ENCODE measurements at regions not wholly inside any gene's neighbourhood (a gene's known extent, or its start where the extent isn't known, plus 50 kb on each side); places are given as distances from the start of the nearest gene placed in this dataset.

DNA sequence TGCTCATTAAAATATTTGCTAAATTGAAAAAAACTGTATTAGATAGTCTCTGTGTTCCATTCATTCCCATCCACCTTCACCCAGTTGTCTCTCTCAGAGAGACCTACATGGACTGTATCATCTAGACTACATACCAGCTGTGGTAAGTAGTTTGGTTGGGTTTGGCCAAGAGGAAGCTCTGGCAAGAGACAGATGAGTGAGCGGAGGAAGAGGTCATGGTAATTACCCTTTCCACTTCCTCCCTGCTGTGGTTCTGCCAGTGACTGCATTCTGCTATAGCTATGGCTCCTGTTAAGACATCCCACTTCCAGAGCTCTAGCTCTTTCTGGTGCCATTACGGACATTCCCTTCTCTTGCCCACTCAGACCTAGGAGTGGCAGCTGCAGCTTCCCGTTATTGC is 239.0 kb upstream of the MID1 start:
- TF ChIP-seq, protein P1, sequence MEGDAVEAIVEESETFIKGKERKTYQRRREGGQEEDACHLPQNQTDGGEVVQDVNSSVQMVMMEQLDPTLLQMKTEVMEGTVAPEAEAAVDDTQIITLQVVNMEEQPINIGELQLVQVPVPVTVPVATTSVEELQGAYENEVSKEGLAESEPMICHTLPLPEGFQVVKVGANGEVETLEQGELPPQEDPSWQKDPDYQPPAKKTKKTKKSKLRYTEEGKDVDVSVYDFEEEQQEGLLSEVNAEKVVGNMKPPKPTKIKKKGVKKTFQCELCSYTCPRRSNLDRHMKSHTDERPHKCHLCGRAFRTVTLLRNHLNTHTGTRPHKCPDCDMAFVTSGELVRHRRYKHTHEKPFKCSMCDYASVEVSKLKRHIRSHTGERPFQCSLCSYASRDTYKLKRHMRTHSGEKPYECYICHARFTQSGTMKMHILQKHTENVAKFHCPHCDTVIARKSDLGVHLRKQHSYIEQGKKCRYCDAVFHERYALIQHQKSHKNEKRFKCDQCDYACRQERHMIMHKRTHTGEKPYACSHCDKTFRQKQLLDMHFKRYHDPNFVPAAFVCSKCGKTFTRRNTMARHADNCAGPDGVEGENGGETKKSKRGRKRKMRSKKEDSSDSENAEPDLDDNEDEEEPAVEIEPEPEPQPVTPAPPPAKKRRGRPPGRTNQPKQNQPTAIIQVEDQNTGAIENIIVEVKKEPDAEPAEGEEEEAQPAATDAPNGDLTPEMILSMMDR (IDR thresholded peaks at IDR 0.05; ENCODE audit: low read length): no peak
- no peak for TF ChIP-seq EZH2 (IDR thresholded peaks at IDR 0.05; ENCODE audit: borderline replicate concordance, low read length)
